ENCODE measurements at regions not wholly inside any gene's neighbourhood (a gene's known extent, or its start where the extent isn't known, plus 50 kb on each side); places are given as distances from the start of the nearest gene placed in this dataset.

DNA sequence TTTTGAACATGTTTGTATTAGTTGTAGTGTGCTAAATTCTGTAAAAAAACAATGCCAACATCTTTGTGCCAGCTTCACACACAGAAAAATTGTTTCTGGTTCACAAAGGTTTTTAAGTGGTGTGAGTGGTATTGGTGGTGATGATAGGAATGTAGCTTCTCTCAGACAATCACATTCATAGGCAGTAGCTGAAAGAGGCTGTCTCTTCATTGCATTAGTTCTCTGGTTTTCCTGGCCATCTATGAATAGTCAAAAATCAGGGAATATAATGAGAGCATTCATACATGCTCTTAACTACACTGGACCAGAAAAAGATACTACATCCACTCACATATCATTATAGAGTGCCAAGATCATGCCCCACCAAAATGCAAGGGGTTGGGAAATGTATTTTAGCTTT is 433.5 kb downstream of the FLRT2 start:
- H3K27ac ChIP-seq (ENCODE audit: low read length), result no peak overlapping the region
- no peaks in the 10 kb centered on the region for H3K4me1 ChIP-seq (ENCODE audit: control insufficient read depth, insufficient read depth, low read length)
- no peaks in the 10 kb centered on the region for H3K9me3 ChIP-seq (ENCODE audit: control insufficient read depth, low read length)
- H3K27me3 ChIP-seq (ENCODE audit: control insufficient read depth, insufficient read depth), result no peaks in the 10 kb centered on the region
- DNase-seq (no peak), ATAC-seq (no peak)
- no peak overlapping the region for H3K4me3 ChIP-seq (ENCODE audit: low read length)
- intact Hi-C loops (cut with DNase I), result no loop called here

DNA sequence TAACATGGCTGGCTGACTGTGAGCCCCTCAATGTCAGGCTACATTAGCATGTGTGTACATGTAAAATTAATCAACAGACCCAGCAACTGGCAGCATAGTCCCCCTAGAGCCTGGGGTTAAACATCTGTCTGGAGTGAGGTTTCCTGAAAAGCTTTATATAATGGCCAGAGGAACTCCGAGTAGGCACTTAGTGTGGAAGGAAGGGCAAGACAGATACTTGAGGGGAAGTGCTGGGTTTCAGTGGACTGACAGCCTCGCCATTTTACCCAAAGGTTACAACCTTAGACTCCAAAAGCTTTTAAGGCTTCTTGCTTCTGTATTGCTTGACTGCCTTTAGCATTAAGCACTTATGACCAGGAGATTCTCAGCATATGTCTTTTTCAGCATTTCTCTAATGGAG is 430.8 kb downstream of the FLRT2 start:
- DNase-seq, result no peak
- Histone ChIP-seq H3K9me3 (ENCODE audit: control insufficient read depth, low read length) (no peaks in the 10 kb centered on the region), H3K4me1 (ENCODE audit: control insufficient read depth, insufficient read depth, low read length) (no peaks in the 10 kb centered on the region), H3K4me3 (ENCODE audit: low read length) (no peak overlapping the region), H3K27ac (ENCODE audit: low read length) (no peak overlapping the region), H3K27me3 (ENCODE audit: control insufficient read depth, insufficient read depth) (no peaks in the 10 kb centered on the region)
- WGBS, result 51% methylated on average over 2 of the region's 2 CpGs
- intact Hi-C loops (cut with DNase I), result no loop called here
- ATAC-seq, result no peak

DNA sequence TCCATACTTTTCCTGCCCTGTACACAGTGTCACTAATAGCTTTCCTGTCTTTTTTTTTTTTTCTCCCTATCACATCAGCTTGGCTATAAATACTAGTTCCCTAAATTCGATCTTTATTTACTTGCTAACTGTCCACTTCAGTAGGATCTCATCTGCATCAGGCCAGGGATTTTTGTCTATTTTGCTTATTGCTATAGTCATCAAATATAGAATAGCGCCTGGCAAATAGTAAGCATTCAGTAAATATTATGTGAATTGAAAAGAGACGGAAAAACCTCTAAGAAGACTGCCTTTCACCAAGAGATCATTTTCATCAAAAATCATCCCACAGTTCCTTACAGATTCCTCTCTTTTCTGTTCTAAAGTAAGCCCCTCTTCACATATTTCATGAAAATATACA is 429.1 kb downstream of the FLRT2 start:
- Histone ChIP-seq H3K9me3 (ENCODE audit: control insufficient read depth, low read length) (no peaks in the 10 kb centered on the region), H3K4me1 (ENCODE audit: control insufficient read depth, insufficient read depth, low read length) (no peaks in the 10 kb centered on the region), H3K27me3 (ENCODE audit: control insufficient read depth, insufficient read depth) (no peaks in the 10 kb centered on the region), H3K27ac (ENCODE audit: low read length) (no peak overlapping the region), H3K4me3 (ENCODE audit: low read length) (no peak overlapping the region)
- intact Hi-C loops (cut with DNase I), result no loop called here
- DNase-seq (no peak), ATAC-seq (no peak)
- 83% methylated on average over 3 of the region's 3 CpGs for WGBS

DNA sequence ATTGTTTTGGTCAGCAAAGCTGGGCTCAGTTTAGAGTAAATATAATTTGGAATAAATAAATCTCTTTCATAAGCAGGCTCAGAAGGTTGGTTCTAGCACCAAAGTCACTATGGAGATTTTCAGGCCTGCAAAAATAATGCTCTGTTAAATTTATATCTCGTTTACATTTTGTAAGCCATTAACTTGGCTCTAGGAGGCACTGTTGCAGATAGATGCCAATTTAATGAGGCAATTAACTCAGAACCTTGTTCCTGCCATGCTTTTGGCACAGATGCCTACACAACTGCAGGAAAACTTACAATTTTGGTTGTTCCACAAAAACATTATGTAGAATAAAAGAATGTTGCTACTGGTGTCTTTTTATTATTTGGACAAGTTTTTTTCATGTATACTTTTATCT is 428.1 kb downstream of the FLRT2 start:
- no peak for DNase-seq
- Histone ChIP-seq H3K27ac (ENCODE audit: low read length) (no peak overlapping the region), H3K4me3 (ENCODE audit: low read length) (no peak overlapping the region), H3K4me1 (ENCODE audit: control insufficient read depth, insufficient read depth, low read length) (no peaks in the 10 kb centered on the region), H3K9me3 (ENCODE audit: control insufficient read depth, low read length) (no peaks in the 10 kb centered on the region), H3K27me3 (ENCODE audit: control insufficient read depth, insufficient read depth) (no peaks in the 10 kb centered on the region)
- intact Hi-C loops (cut with DNase I), result no loop called here
- ATAC-seq, result no peak
- WGBS, result 70% methylated on average over 1 of the region's 1 CpG

- intact Hi-C loops (cut with DNase I), result no loop called here
- WGBS, result 83% methylated on average over 3 of the region's 3 CpGs
- DNase-seq (no peak), ATAC-seq (no peak)
- H3K27me3 ChIP-seq (ENCODE audit: control insufficient read depth, insufficient read depth), result no peaks in the 10 kb centered on the region
- H3K4me1 ChIP-seq (ENCODE audit: control insufficient read depth, insufficient read depth, low read length), result no peaks in the 10 kb centered on the region
- no peaks in the 10 kb centered on the region for H3K9me3 ChIP-seq (ENCODE audit: control insufficient read depth, low read length)
- no peak overlapping the region for H3K27ac ChIP-seq (ENCODE audit: low read length)
- no peak overlapping the region for H3K4me3 ChIP-seq (ENCODE audit: low read length)
Measured at GRCh38 chr14:85953265-85953664, 423.3 kb downstream of the FLRT2 start.

DNA sequence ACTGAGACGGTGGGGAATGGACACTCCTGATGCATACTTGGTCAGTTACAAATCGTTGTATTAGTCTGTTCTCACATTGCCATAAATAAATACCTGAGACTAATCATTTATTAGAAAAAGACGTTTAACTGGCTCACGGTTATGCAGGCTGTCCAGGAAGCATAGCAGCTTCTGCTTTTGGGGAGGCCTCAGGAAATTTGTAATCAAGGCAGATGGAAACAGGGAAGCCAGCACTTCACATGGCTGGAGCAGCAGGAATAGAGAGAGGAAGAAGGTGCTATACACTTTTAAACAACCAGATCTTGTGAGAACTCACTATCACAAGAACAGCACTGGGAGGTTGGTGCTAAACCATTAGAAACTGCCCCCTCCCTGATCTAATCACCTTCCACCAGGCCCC is 418.2 kb downstream of the FLRT2 start:
- no peaks in the 10 kb centered on the region for H3K9me3 ChIP-seq (ENCODE audit: control insufficient read depth, low read length)
- H3K27ac ChIP-seq (ENCODE audit: low read length), result no peak overlapping the region
- WGBS, result 60% methylated on average over 4 of the region's 4 CpGs
- H3K4me3 ChIP-seq (ENCODE audit: low read length), result no peak overlapping the region
- H3K4me1 ChIP-seq (ENCODE audit: control insufficient read depth, insufficient read depth, low read length), result no peaks in the 10 kb centered on the region
- intact Hi-C loops (cut with DNase I), result no loop called here
- no peaks in the 10 kb centered on the region for H3K27me3 ChIP-seq (ENCODE audit: control insufficient read depth, insufficient read depth)
- DNase-seq, result no peak
- ATAC-seq, result peak in 1 of 2 donors; percentile 16

- intact Hi-C loops (cut with DNase I), result no loop called here
- H3K27me3 ChIP-seq (ENCODE audit: control insufficient read depth, insufficient read depth), result no peaks in the 10 kb centered on the region
- no peaks in the 10 kb centered on the region for H3K9me3 ChIP-seq (ENCODE audit: control insufficient read depth, low read length)
- H3K27ac ChIP-seq (ENCODE audit: low read length), result no peak overlapping the region
- no peak overlapping the region for H3K4me3 ChIP-seq (ENCODE audit: low read length)
- H3K4me1 ChIP-seq (ENCODE audit: control insufficient read depth, insufficient read depth, low read length), result no peaks in the 10 kb centered on the region
- no peak for ATAC-seq
- WGBS, result 63% methylated on average over 4 of the region's 4 CpGs
- no peak for DNase-seq
Measured at GRCh38 chr14:85947461-85948139, 417.7 kb downstream of the FLRT2 start.

GRCh38 chr14:85943192-85943591 is 413.2 kb downstream of the FLRT2 start:
- Histone ChIP-seq H3K4me1 (ENCODE audit: control insufficient read depth, insufficient read depth, low read length) (no peaks in the 10 kb centered on the region), H3K27me3 (ENCODE audit: control insufficient read depth, insufficient read depth) (no peaks in the 10 kb centered on the region), H3K27ac (ENCODE audit: low read length) (no peak overlapping the region), H3K9me3 (ENCODE audit: control insufficient read depth, low read length) (no peaks in the 10 kb centered on the region), H3K4me3 (ENCODE audit: low read length) (no peak overlapping the region)
- WGBS, result 87% methylated on average over 1 of the region's 1 CpG
- intact Hi-C loops (cut with DNase I), result no loop called here
- ATAC-seq (no peak), DNase-seq (no peak)

DNA sequence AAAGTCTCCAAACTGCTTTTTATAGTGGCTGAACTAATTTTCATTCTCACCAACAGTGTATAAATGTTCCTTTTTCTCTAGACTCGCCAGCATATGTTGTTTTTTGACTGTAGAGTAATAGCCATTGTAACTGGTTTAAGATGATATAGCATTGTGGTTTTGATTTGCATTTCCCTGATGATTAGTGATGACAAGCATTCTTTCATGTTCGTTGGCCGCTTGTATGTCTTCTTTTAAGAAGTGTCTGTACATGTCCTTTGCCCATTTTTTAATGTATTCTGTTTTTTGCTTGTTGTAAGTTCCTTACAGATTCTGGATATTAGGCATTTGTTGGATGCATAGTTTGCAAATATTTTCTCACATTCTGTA is 404.9 kb downstream of the FLRT2 start:
- Histone ChIP-seq H3K27me3 (ENCODE audit: control insufficient read depth, insufficient read depth) (no peaks in the 10 kb centered on the region), H3K4me3 (ENCODE audit: low read length) (peak overlapping the region; percentile 63), H3K27ac (ENCODE audit: low read length) (no peak overlapping the region), H3K4me1 (ENCODE audit: control insufficient read depth, insufficient read depth, low read length) (no peaks in the 10 kb centered on the region), H3K9me3 (ENCODE audit: control insufficient read depth, low read length) (no peaks in the 10 kb centered on the region)
- WGBS, result 52% methylated on average over 3 of the region's 3 CpGs
- no peak for DNase-seq
- ATAC-seq, result no peak
- intact Hi-C loops (cut with DNase I), result no loop called here

DNA sequence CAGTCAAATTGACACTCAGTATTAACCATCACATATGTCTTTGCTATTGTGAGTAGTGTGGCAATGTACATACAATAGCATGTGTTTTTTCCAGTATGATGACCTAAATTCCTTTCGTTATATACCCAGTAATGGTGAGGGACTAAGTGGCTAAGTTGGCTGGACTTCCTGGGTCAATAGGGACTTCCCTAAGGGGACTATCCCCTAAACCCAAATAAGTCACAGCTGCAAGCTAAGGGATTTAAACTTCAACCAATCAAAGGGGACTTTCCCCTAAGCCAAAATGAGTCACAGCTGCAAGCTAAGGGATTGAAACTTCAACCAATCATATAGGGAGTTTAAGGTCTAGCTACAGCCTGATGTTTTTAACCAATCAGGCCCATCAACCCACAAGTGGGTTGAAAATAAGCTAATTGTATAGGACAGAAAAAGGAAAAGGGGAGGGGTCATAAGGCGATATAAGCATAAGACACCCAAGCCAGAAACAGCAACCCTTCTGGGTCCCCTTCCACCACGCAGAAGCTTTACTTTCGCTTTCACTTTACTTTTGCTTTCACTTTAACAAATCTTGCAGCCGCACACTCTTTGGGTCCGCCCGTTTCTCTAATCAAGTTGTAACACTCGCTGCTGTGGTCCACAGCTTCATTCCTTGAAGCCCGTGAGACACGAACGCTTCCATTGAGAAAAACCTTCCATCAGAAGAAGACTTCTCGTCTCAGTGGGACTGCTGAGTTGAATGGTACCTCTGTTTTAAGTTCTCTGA is 404.4 kb downstream of the FLRT2 start:
- WGBS, result 66% methylated on average over 12 of the region's 12 CpGs
- Histone ChIP-seq H3K4me3 (ENCODE audit: low read length) (peak overlapping the region; percentile 63), H3K27me3 (ENCODE audit: control insufficient read depth, insufficient read depth) (no peaks in the 10 kb centered on the region), H3K27ac (ENCODE audit: low read length) (no peak overlapping the region), H3K9me3 (ENCODE audit: control insufficient read depth, low read length) (no peaks in the 10 kb centered on the region), H3K4me1 (ENCODE audit: control insufficient read depth, insufficient read depth, low read length) (no peaks in the 10 kb centered on the region)
- intact Hi-C loops (cut with DNase I), result no loop called here
- peak; percentile 31 to 73 for ATAC-seq
- peak in 2 of 3 donors; percentile 8 to 45 for DNase-seq

DNA sequence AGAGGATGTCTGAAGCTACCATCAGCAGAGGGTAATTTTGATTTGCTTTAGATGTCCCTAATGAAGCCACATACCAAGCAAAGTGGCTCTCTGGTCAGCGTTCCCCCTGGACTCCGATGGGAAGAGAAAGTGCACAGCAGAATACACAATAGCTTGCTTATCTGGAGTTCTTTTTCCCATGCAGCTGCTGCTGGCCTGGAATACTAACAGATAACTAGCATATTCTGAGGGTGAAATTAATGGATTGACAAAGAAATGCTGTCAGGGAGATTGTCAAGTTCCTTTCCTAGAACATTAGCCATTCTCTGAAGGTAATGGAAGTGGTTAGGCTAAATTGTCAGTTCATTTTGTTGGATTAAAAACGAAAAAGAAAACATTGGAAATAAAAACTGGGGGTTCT is 391.3 kb downstream of the FLRT2 start:
- Histone ChIP-seq H3K4me1 (ENCODE audit: control insufficient read depth, insufficient read depth, low read length) (no peaks in the 10 kb centered on the region), H3K27me3 (ENCODE audit: control insufficient read depth, insufficient read depth) (no peaks in the 10 kb centered on the region), H3K9me3 (ENCODE audit: control insufficient read depth, low read length) (no peaks in the 10 kb centered on the region), H3K27ac (ENCODE audit: low read length) (no peak overlapping the region), H3K4me3 (ENCODE audit: low read length) (no peak overlapping the region)
- ATAC-seq (no peak), DNase-seq (no peak)
- intact Hi-C loops (cut with DNase I), result no loop called here
- 29% methylated on average over 3 of the region's 3 CpGs for WGBS
